GM21423 (cell line): ENCODE measurements at regions not wholly inside any gene's neighbourhood (a gene's known extent, or its start where the extent isn't known, plus 50 kb on each side); places are given as distances from the start of the nearest gene placed in this dataset.
"Not testable (repeated sequence)": the region's sequence is repeated elsewhere in the genome, so short reads cannot be mapped to it uniquely, and the experiment has no call there.

Source experiments
- ATAC-seq: cut with Tn5 transposase; IDR thresholded peaks from one replicate; pipeline ENCODE4 v1.9.1; 2021; ENCODE audit warnings: mild to moderate bottlenecking, moderate library complexity; ENCODE audit not compliant: unreplicated experiment

- no peak for ATAC-seq
These were observed 94.9 kb upstream of the EEPD1 start for GRCh38 chr7:36058020-36058592.

- not testable (repeated sequence) for ATAC-seq
These were observed 92.7 kb upstream of the EEPD1 start for GRCh38 chr7:36060388-36060787.

- ATAC-seq, result no peak
These were observed 90.8 kb upstream of the EEPD1 start for GRCh38 chr7:36062154-36062815.

GRCh38 chr7:36064676-36065075 lies 88.4 kb upstream of the EEPD1 start:
- no peak for ATAC-seq

- ATAC-seq, result not testable (repeated sequence)
These were observed 87.3 kb upstream of the EEPD1 start for GRCh38 chr7:36065563-36066342.

DNA sequence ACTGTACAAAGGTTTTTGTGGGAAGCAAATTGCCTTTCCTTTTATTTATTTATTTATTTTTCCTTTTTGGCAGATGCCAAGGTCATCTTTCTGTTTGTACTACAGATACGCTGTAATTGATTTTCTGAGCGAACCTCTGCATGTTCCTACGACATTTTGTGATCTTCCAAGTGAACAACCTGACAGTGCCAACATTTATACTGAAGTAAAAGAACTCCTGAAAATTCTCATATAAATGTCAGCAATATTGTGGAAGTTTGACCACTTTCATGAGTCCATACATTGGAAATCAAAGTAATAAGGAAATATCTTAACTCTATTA lies 86.8 kb upstream of the EEPD1 start:
- ATAC-seq, result no peak

GRCh38 chr7:36070230-36070629 lies 82.8 kb upstream of the EEPD1 start:
- no peak for ATAC-seq

GRCh38 chr7:36071605-36072004 lies 81.4 kb upstream of the EEPD1 start:
- ATAC-seq, result no peak

DNA sequence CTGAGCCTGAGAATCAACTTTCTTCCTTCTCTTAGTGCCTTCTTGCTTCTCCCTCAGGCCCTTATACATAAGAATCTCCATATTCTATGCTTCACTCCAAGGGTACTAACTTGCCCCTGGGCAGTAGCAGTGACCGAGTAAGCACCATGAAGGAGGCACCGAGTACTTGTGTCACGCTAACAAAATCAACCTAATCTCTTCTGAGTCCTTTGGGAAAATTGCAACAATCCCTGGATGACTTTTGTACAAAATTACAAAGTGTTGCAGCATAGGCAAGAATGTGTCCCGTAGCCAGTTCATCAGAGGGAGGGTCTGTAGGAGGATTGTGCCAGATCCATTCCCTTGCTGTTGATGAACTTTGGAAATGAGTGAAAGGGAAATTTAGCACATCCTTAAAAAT lies 80.4 kb upstream of the EEPD1 start:
- no peak for ATAC-seq

DNA sequence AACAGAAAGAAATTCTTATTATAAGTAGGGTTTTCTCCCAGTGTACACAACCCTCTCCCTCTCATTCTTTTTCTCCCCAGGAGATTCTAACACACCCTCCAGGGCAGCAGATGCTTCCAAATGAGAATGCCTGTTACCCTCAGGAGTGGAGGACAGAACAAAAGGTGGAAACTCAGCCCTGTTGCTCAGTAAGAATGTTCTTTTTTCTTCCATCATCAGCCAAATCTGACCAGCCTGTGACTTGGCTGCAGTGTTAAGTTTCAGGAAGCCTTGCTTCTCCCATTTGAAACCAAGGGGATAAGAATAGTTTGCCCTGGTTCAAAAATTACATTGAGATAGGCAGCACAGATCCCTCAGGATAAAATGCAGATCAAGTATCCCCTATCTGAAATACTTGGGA lies 77.5 kb upstream of the EEPD1 start:
- ATAC-seq, result no peak

DNA sequence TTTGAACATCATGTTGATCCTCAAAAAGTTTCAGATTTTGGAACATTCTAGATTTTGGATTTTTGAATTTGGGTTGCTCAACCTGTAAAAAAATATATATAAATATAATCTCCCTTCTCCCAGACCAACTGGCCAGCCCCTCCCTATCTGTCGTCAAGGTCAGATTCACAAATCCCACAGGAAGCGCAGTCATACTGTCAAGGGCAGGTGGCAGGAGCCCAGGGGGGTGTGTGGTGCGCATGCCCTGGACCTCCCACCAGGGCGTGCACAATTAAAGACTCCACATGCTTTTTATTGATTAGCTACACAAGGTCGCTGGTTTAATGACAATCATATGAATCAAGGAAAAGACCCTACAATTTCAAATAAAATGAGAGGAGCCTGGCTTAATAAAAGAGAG lies 77.0 kb upstream of the EEPD1 start:
- ATAC-seq, result no peak

GRCh38 chr7:36078816-36079360 lies 74.2 kb upstream of the EEPD1 start:
- ATAC-seq, result no peak

GRCh38 chr7:36079446-36080025 lies 73.5 kb upstream of the EEPD1 start:
- ATAC-seq, result no peak

DNA sequence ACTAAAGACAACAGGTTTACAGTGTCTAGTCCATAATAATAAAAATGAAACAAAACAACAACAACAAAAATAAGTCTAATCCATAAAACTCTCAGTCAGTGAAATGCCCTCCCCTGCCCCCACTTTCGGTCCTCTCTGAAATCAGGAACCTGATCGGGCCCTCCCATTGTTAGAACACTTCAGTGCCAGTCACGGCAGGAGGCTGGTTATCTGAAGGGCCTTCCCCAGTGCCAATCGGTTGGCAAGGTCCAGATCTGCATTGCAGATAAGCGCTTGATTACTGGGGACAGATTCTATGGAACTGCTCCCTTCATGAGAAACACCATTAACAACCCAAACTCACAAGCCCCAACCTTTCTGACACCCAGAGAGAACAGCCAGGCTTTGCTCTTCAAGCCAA lies 72.2 kb upstream of the EEPD1 start:
- no peak for ATAC-seq

GRCh38 chr7:36082216-36082615 lies 70.8 kb upstream of the EEPD1 start:
- ATAC-seq, result no peak

DNA sequence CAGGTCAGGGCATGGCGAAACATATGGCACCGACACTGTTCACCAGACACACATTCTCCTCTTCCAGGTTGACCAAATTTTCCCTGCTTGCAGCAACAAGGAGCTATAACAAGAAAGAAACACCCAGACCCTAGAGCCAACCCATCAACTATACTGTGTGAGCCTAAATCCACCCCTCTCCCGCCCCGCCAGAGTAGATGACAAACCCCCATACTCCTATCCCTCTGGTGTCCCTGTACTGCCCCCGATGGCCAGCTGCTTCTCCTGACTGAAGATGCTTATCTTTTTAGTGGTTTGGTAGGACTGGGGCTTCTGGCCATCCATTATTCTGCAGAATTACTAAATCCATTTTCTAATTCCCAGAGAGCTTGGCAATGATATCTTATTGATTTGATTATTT lies 70.1 kb upstream of the EEPD1 start:
- no peak for ATAC-seq

DNA sequence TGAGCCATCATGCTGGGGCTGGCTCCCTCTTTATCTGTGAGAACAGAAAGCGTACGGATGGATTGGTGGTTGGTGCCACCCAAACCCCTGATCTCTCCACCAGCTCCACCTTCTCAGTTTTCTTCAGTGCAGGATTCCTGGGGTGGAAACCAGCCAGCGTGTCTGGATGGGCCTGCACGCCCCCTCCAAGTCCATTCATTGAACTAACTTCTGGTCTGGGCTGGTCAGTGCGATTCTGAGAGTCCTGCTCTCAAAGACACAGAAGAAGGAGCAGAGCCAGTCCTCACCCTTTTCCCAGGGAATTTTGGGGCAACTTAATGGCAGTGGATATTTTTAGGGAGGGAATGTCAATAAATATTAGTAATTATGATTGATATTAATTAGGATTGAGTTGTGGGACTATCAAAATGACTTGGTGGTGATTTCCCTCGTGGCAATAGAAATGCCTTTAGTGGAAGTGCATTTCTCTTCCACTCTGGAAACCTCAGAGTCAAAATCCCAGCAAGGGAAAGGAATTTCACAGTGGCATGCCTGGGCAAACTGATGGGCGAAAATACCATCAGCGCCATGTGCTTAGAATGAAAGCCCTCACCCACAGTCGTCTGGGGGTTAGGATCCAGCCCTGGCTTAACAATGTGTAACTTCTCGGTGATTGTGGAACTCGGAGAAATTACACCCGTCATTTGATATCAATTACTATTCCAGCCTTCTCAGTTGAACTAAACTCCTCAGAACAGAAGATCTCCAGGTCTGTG lies 69.3 kb upstream of the EEPD1 start:
- no peak for ATAC-seq

- ATAC-seq, result no peak
These were observed 68.5 kb upstream of the EEPD1 start for GRCh38 chr7:36084485-36085091.

GRCh38 chr7:36085096-36085495 lies 68.0 kb upstream of the EEPD1 start:
- no peak for ATAC-seq

GRCh38 chr7:36086571-36086970 lies 66.5 kb upstream of the EEPD1 start:
- no peak for ATAC-seq

- no peak for ATAC-seq
These were observed 64.5 kb upstream of the EEPD1 start for GRCh38 chr7:36088553-36088952.
